RCC 7860 (cell line): ENCODE measurements at regions not wholly inside any gene's neighbourhood (a gene's known extent, or its start where the extent isn't known, plus 50 kb on each side); places are given as distances from the start of the nearest gene placed in this dataset.

Source experiments
- DNase-seq: peaks from one replicate; pipeline ENCODE4 v3.0.0-alpha.2; 2015; ENCODE audit warnings: low spot score
- FAIRE-seq: peaks from 2 replicates; lab custom pipeline; 2012; peaks lifted over from hg19 to GRCh38; lab: Jason Lieb, UNC

- FAIRE-seq, result no peak
These were observed 167.7 kb downstream of the ZFP36L2 start for GRCh38 chr2:43058726-43059110.

GRCh38 chr2:43057742-43058725, 168.4 kb downstream of the ZFP36L2 start:
- FAIRE-seq (no peak), DNase-seq (no peak)

More at GRCh38 chr2:43058726-43059110, 167.7 kb downstream of the ZFP36L2 start:
- no peak for DNase-seq

- FAIRE-seq, result no peak
- no peak for DNase-seq
These were observed 169.2 kb downstream of the ZFP36L2 start for GRCh38 chr2:43057026-43057741.

GRCh38 chr2:43055985-43056384, 170.4 kb downstream of the ZFP36L2 start:
- FAIRE-seq (no peak), DNase-seq (no peak)

DNA sequence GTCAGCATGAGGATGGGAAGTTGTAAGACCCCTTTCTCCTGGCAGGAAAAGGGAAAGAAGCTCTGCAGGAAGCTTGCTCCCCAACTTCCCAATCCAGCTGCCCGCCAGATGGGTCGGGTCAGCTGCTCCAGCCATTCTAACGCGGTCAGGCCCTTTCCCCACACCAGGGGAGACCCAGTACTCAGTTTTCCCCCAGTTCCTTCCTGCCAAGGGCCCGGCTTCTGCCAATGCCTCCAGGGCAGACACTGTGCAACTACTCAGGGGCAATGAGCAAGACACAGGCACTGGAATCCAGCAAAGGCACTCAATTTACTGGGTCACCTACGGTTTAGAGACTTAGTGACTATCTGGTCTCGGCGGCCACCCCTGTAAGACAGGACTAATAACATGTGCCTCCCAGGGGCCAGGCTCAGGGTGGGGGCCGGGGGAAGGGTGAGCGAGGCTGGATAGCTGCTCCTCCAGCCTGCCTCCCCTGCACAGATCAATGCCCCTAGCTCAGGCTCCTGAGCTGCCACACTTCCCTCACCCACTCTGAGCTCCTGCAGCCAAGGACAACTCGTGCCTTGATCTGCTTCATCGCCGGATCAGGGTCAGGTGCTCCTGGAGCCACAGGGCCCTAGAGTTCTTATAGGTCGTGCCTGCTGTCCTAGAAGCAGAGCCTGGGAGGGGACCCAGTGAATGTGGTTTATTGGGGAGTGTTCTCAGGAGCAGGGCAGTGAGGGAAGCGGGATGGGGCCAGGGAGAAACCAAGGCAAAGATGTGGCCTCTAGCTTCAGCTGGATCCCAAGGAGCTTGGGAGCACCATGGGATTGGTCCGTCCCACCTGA, 171.1 kb downstream of the ZFP36L2 start:
- DNase-seq, result no peak
- no peak for FAIRE-seq

- no peak for FAIRE-seq
- DNase-seq, result no peak
These were observed 172.0 kb downstream of the ZFP36L2 start for GRCh38 chr2:43054367-43054766.

- DNase-seq, result no peak
- no peak for FAIRE-seq
These were observed 173.5 kb downstream of the ZFP36L2 start for GRCh38 chr2:43052944-43053306.

DNA sequence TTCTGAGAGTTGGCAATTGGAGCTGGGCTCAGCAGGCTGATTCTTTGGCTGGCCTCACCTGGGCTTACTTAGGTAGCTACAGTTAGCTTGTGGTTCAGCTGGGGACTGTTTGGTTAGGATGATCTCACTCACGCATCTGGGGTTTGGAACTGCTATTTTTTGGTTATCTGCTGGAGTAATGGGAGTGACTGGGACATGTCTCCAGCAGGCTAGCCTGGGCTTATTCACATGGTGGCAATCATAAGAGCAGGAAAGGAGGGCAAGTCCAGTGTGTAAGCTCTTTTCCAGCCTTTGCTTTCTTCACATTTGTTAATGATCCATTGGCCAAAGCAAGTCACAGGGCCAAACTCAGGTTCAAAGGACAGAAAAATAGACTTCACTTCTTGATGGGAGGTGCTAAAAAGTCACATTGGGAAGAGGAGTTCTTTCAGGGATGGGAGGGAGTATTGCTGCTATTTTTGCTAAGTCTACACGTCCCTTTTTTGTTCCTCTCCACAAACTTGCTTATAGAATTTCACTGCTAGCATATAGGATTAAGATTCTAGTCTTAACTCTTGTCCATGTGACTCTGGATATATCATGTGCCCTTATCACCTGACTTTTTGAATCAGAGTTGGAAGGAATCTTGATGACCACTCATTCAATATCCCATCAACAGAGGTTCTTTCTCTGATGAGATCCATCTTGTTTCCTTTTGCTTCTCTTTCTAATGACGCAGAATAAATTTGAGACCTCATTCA, 174.0 kb downstream of the ZFP36L2 start:
- DNase-seq (no peak), FAIRE-seq (no peak)

GRCh38 chr2:43051338-43051737, 175.1 kb downstream of the ZFP36L2 start:
- FAIRE-seq, result peak; percentile 77

DNA sequence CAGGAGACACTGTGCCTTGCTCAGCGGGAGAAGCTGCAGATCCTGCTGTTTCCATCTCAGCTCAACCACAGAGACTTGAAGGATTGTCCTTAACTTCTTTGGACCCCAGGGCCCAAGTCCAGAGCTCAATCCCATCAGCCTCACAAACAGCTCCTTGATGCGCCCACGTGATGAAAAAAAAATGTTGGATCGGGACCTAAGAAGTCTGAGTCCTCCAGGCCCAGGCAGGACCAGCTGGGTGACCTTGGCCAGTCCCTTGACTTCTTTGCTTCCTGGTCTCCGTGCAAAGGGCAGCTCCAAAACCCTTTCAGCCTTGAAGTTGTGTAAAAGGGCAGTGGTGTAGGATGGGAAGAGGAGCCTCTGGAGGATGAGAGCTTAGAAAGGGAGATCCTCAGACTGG, 175.5 kb downstream of the ZFP36L2 start:
- FAIRE-seq, result no peak
- no peak for DNase-seq

More at GRCh38 chr2:43051338-43051737, 175.1 kb downstream of the ZFP36L2 start:
- DNase-seq, result peak; percentile 84

DNA sequence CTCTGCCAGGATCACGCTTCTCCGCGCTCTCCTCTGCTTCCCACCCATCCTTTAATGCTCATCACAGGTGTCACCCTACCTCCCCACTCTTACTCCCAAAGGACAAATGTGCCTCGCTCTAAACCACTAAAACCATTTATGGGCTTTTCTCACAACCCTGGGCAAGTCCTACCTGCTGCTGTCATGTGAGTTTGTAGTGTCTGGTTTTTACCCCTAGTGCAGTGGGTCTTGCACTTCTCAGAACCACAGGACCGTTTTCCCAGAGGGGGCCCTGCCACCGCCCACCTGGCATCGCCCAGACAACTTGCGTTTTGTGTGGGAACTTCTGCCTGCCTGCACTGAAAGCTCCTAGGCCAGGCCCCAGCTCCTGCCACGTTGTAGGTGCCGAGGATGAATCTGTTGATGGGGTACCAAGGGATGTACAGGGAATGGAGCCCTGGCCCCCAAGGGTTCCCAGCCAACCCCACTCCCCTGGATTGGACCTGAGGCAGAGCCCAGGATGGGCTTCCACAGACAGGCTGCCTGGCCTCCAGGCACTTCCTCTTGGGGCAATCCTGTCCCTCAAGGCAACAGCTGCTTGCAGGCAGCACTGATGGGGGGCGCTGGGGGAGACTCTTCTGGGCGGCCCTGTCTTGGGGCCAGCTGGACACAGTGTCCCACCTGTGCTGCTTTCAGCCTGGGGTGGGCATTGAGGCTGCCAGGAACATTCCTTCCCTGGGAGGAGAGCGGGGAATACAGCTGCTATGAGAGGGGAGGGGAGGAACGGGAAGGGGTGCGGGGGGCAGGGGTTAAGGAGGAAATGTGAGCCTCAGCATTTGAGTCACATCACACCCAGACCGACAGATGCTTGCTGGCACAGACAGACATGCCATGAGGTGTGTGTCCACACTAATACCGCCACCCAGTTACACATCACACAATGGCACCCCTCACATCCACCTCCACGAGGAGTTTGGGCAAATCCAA, 176.3 kb downstream of the ZFP36L2 start:
- DNase-seq, result no peak
- no peak for FAIRE-seq

DNA sequence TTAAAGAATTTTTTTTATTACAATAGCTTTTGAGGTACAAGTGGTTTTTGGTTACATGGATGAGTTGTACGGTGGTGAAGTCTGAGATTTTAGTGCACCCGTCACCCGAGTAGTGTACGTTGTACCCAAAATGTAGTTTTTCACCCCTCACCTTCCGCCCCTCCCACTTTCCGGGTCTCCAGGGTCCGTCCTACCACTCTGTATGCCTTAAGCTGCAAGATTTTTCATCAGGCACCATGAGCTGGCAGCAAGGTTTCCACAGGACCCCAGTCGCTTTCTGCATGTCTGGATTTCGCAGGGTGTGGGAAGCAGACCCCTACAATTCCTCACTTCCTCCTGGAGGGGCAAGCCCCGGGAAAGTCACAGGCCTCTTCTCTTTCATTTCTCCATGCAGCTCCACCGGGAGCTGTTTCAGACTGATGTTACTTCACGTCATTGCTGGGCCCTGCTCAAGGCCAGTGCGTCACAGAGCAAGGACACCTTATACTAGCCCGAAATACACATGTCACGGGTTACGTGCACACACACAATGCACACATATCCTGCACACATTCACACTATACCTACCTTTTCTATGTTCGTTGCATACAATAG, 179.1 kb downstream of the ZFP36L2 start:
- no peak for FAIRE-seq

GRCh38 chr2:43045866-43046265, 180.5 kb downstream of the ZFP36L2 start:
- DNase-seq, result no peak
- no peak for FAIRE-seq

More for the DNA sequence above, 179.1 kb downstream of the ZFP36L2 start:
- no peak for DNase-seq

DNA sequence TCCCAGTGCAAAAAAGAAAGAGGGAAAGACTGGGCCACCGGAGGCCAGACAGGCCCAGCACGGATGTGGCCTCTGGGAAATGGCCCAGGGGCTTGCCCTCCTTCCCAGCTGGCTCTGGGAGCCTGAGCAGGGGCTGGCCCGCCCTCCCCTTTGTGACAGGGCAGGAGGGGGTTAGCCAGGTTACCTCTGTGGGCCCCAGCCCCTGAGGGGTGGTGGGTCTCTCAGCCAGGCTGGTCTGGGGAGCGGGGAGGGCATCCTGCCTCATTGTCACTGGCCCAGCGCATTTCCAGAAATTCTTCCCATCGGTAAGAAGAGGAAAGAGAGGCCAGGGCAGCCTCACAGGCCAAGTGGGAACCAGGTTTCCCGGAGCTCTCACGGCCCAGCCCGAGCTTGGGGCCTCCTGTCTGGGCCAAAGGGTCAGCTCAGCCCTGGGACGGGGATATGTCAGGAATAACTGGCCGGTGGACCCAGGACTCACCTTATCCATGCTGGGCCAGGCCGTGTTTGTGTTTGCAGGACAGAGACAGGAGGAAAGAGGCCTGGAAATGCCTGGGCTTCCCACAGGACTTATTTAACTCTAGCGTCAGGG, 182.2 kb downstream of the ZFP36L2 start:
- DNase-seq (no peak), FAIRE-seq (no peak)

GRCh38 chr2:43043553-43043870, 182.9 kb downstream of the ZFP36L2 start:
- DNase-seq, result no peak
- no peak for FAIRE-seq

DNA sequence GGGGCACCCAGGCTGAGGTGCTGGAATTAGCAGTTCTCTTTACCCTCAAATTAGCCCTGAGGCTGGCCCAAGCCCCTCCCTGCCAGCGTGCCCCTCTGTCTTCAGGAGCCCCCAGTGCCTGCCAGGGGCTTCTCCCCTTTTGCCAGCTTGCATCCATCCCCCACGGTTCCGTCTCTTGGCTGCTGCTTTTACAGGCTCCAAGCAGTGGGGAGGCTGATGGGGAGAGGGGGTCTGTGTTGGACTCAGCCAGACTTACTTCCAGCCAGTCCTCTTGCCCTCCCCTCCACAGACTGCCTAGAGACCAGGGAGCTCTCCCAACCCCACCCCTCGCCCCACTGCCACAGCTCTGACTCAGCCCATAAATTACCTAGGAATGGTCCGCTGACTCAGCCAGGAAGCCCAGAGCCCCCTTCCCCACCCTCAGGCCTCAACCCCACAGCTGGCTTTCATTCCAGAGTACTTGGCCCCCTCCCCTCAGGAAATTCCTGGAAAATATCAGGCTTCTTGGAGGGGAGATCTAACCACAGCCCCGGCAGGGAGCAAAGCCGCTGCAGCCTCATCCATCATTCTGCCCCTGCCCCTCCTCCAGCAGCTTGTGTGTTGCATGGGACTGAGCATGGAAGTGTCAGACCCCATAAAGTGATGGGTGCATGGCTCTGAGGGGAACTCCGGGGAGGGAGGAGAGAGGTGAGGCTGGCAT, 184.6 kb downstream of the ZFP36L2 start:
- DNase-seq, result peak; percentile 96

DNA sequence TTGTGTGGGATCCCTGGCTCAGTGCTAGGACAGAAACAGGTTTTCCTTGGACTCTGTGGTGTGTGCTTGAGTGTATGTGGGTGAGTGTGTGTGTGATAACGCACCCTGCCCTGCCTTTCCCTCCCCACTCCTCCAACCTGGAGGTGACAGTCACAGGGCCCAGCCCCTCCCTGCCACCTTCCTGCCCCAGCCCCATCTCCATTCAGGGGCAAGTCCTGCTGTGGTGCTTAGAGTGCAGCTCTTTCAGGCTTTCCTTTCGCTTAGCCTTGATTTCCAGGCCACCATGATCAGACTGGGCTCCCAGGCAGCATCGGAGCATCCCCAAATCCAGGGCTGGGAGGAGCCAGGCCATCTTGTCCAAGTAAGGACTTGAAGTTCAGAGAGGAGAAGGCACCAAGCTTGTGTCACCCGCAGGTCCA, 185.2 kb downstream of the ZFP36L2 start:
- DNase-seq, result no peak
- no peak for FAIRE-seq

More for the DNA sequence above, 184.6 kb downstream of the ZFP36L2 start:
- peak; percentile 90 for FAIRE-seq
